Activated CD4-positive, alpha-beta T cell treated with anti-CD3 and anti-CD28 coated beads for 24 hours (primary cell): ENCODE measurements at regions not wholly inside any gene's neighbourhood (a gene's known extent, or its start where the extent isn't known, plus 50 kb on each side); places are given as distances from the start of the nearest gene placed in this dataset.

Experiments
- DNase-seq, 2 donors: peaks; one replicate each; pipeline ENCODE4 v3.0.0-alpha.2; 2020; ENCODE audit warnings: low read depth in 2 of 2

GRCh38 chr2:217040099-217040498 is 180.2 kb upstream of the TNP1 start:
- DNase-seq = no peak

- DNase-seq = no peak
These were observed 178.1 kb upstream of the TNP1 start for GRCh38 chr2:217038001-217038400.

DNA sequence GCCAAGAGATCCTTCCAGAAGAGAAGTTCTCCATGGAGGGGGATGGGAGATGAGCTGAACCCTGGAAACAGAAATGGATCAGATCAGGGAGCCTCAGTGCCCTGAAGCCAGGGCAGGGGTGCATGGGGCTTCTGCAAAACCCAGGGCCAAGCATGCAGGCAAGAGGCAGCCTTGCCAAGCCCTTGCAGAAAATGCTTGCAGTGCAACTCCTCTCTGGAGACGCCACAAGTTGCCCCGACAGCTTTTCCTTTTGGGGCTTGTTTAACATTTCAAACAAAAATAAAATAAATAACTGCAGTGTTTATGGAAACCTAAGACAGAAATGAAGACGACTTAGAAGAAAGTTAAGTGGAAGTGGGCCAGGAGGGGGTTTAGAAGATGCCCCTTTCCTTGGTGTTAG is 177.5 kb upstream of the TNP1 start:
- no peak for DNase-seq

- no peak for DNase-seq
These were observed 176.1 kb upstream of the TNP1 start for GRCh38 chr2:217035967-217036366.

- no peak for DNase-seq
These were observed 173.3 kb upstream of the TNP1 start for GRCh38 chr2:217033186-217033585.

GRCh38 chr2:217031445-217031844 is 171.6 kb upstream of the TNP1 start:
- no peak for DNase-seq

GRCh38 chr2:217030081-217030480 is 170.2 kb upstream of the TNP1 start:
- DNase-seq = no peak

- no peak for DNase-seq
These were observed 168.3 kb upstream of the TNP1 start for GRCh38 chr2:217028128-217028527.

GRCh38 chr2:217027414-217027813 is 167.6 kb upstream of the TNP1 start:
- DNase-seq = no peak

DNA sequence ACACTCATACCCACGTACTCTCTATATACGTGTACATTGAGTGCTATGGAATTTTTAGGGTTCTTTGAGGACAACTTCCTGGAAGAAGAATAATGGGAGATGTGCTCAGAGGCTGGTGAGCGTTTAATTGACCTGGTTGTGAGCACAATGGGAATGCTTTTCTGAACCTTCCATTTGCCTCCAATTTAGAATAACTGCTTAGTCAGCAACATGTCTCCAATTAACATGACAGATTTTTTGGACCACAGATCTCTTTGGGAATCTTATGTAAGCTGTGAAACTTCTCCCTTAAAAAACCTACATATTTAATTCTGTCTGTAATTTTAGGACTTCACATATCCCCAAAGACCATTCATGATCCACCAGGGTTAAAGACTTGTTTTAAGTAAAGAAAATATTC is 166.7 kb upstream of the TNP1 start:
- DNase-seq = no peak

GRCh38 chr2:217026161-217026560 is 166.3 kb upstream of the TNP1 start:
- no peak for DNase-seq

- DNase-seq = no peak
These were observed 163.7 kb upstream of the TNP1 start for GRCh38 chr2:217023611-217024010.

- no peak for DNase-seq
These were observed 157.8 kb upstream of the TNP1 start for GRCh38 chr2:217017456-217018252.

- no peak for DNase-seq
These were observed 157.0 kb upstream of the TNP1 start for GRCh38 chr2:217016796-217017419.

- no peak for DNase-seq
These were observed 154.7 kb upstream of the TNP1 start for GRCh38 chr2:217014328-217015105.

- DNase-seq = no peak
These were observed 154.1 kb upstream of the TNP1 start for GRCh38 chr2:217013926-217014325.

- DNase-seq = no peak
These were observed 151.7 kb upstream of the TNP1 start for GRCh38 chr2:217011576-217011975.

DNA sequence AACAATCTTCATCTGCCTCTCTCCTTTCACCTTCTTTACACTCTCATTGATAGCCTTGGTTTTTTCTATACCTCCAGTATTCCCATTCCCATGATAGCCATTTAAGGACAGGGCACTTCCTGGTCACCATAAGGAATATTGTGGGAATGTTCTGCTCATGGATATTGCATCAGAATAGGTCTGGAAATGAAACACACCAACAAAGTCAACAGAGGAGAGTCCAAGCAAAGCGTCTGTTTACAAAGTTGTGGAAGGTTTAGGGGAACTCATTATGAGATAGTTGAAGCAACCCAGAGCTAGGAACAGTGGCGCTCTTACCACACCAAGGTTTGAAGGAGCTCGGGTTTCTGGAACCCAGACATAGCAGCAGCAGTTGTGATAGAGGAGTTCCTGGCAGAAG is 150.3 kb upstream of the TNP1 start:
- DNase-seq = no peak

GRCh38 chr2:217008794-217009193 is 148.9 kb upstream of the TNP1 start:
- no peak for DNase-seq

- DNase-seq = no peak
These were observed 146.4 kb upstream of the TNP1 start for GRCh38 chr2:217006217-217006616.

DNA sequence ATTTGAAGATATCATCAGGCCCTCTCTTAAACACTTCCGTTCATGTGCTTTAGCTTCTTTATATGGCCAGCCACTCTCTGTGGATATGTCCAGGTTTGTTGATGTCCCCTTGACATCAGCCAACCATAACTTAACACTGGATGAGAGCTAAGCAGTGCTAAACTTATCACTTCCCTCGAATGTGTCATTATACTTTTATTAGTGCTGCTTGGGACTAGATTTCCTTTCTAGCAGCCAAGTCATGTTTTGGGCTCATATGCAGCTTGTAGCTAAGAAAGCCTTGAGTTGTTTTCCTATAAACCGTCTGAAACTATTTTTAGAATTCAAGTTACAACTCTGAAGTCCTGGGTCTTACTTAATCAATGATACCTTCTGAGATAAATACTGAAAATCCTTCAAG is 144.8 kb upstream of the TNP1 start:
- DNase-seq = no peak

DNA sequence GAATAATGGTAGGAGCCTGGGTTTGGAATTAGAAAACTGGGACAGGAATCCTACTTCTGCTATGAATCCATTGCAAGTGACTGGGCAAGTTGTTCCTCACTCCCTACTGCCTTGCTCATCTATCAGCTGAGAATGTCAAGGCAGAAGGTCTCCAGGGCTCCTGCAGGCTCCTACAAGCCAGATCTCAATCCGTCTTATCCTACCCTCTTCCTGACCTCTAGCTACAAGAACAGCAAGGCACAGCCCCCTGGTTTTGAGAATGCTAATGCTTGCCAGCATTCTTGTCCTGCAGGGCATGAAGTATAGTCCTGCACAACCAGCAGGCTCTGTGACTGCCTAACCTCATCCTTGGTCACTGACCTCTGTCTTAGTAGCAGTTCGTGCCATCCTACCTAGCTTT is 141.9 kb upstream of the TNP1 start:
- DNase-seq = no peak

GRCh38 chr2:217000406-217000805 is 140.5 kb upstream of the TNP1 start:
- DNase-seq = no peak
